WTC11 (cell line): ENCODE measurements at regions not wholly inside any gene's neighbourhood (a gene's known extent, or its start where the extent isn't known, plus 50 kb on each side); places are given as distances from the start of the nearest gene placed in this dataset.

Source experiments
- ATAC-seq: fragments of 200-7000 bp; cut with Tn5 transposase; 2 replicates; pipeline ENCODE4 v1.10.0; 2021; ENCODE audit warnings: mild to moderate bottlenecking, moderate library complexity
- CTCF ChIA-PET: fragments of 300-600 bp; sonication (Branson Sonifier 250); formaldehyde crosslinking; loops from one replicate; lab custom pipeline; 2021; ENCODE audit warnings: antibody characterized with exemption; lab: Charles Lee
- POLR2A ChIA-PET: fragments of 350-600 bp; sonication (Branson Sonifier 250); formaldehyde crosslinking; loops from one replicate; lab custom pipeline; 2021; ENCODE audit warnings: antibody characterized with exemption; lab: Charles Lee
- DNase-seq: peaks from one replicate; pipeline ENCODE4 v3.0.0; 2021; ENCODE audit warnings: low spot score
- H3K27ac Mint-ChIP-seq: 2 replicates; pipeline ENCODE4 v1.8.0; 2021; ENCODE audit warnings: mixed read lengths
- H3K27me3 Mint-ChIP-seq: 2 replicates; pipeline ENCODE4 v1.8.0; 2021; ENCODE audit warnings: low read depth, mild to moderate bottlenecking, moderate library complexity, mixed read lengths
- H3K36me3 Mint-ChIP-seq: 2 replicates; pipeline ENCODE4 v1.8.0; 2021; ENCODE audit warnings: mixed read lengths
- H3K4me1 Mint-ChIP-seq: 2 replicates; pipeline ENCODE4 v1.8.0; 2022; ENCODE audit warnings: mixed read lengths
- H3K4me3 Mint-ChIP-seq: 2 replicates; pipeline ENCODE4 v1.8.0; 2021; ENCODE audit warnings: mild to moderate bottlenecking, moderate library complexity, mixed read lengths
- H3K9me3 Mint-ChIP-seq: 2 replicates; pipeline ENCODE4 v1.8.0; 2021; ENCODE audit warnings: mixed read lengths
- CREB1 ChIP-seq: sonication (generic); formaldehyde crosslinking; IDR thresholded peaks from 2 replicates; pipeline ENCODE4 v1.8.0; 2023; ENCODE audit warnings: mild to moderate bottlenecking, missing genetic modification reagents
- GRHL2 ChIP-seq: fragments of 250-450 bp; sonication (Bioruptor Pico); IDR thresholded peaks from 2 replicates; pipeline ENCODE4 v1.8.0; 2022; ENCODE audit warnings: mild to moderate bottlenecking, moderate library complexity; ENCODE audit not compliant: insufficient replicate concordance, severe bottlenecking
- IRF1 ChIP-seq: sonication (generic); formaldehyde crosslinking; IDR thresholded peaks from 2 replicates; pipeline ENCODE4 v1.8.0; 2023; ENCODE audit warnings: missing genetic modification reagents
- JAZF1 ChIP-seq: fragments of 250-450 bp; sonication (Bioruptor Pico); IDR thresholded peaks from 2 replicates; pipeline ENCODE4 v1.9.0; 2021; ENCODE audit warnings: moderate library complexity, mild to moderate bottlenecking, inconsistent platforms
- MXD4 ChIP-seq: fragments of 250-450 bp; sonication (Bioruptor Pico); IDR thresholded peaks from 2 replicates; pipeline ENCODE4 v1.8.0; 2021; ENCODE audit warnings: mild to moderate bottlenecking, moderate library complexity, borderline replicate concordance
- NFE2L1 ChIP-seq: sonication (generic); formaldehyde crosslinking; IDR thresholded peaks from 2 replicates; pipeline ENCODE4 v1.8.1; 2023; ENCODE audit warnings: missing genetic modification reagents
- NR2C2 ChIP-seq: sonication (generic); formaldehyde crosslinking; IDR thresholded peaks from 2 replicates; pipeline ENCODE4 v1.8.0; 2022; ENCODE audit warnings: mild to moderate bottlenecking, missing genetic modification reagents
- ZNF138 ChIP-seq: sonication (generic); formaldehyde crosslinking; conservative IDR thresholded peaks from 2 replicates; pipeline ENCODE4 v1.8.1; 2022; ENCODE audit warnings: mild to moderate bottlenecking, moderate library complexity, missing genetic modification reagents
- ZNF219 ChIP-seq: sonication (generic); formaldehyde crosslinking; IDR thresholded peaks from 2 replicates; pipeline ENCODE4 v1.8.0; 2023; ENCODE audit warnings: missing genetic modification reagents, mild to moderate bottlenecking, borderline replicate concordance
- ZNF512 ChIP-seq: sonication (generic); formaldehyde crosslinking; IDR thresholded peaks from 2 replicates; pipeline ENCODE4 v1.8.1; 2022; ENCODE audit warnings: missing genetic modification reagents, borderline replicate concordance
- TF ChIP-seq, protein P1 (sequence below): sonication (generic); formaldehyde crosslinking; IDR thresholded peaks from 2 replicates; pipeline ENCODE4 v1.8.1; 2022; ENCODE audit warnings: low read depth, mild to moderate bottlenecking, moderate library complexity, missing genetic modification reagents, borderline replicate concordance
- TF ChIP-seq, protein P2 (sequence below): fragments of 250-450 bp; sonication (Bioruptor Pico); IDR thresholded peaks from 2 replicates; pipeline ENCODE4 v2.1.2; 2022; ENCODE audit warnings: mild to moderate bottlenecking, moderate library complexity
- TF ChIP-seq, protein P3 (sequence below): sonication (generic); formaldehyde crosslinking; IDR thresholded peaks from 2 replicates; pipeline ENCODE4 v1.8.1; 2023; ENCODE audit warnings: mild to moderate bottlenecking, missing genetic modification reagents
- TF ChIP-seq, protein P4 (sequence below): sonication (generic); formaldehyde crosslinking; IDR thresholded peaks from 2 replicates; pipeline ENCODE4 v1.8.0; 2022; ENCODE audit warnings: mild to moderate bottlenecking, missing genetic modification reagents
- TF ChIP-seq, protein P5 (sequence below): sonication (generic); formaldehyde crosslinking; IDR thresholded peaks from 2 replicates; pipeline ENCODE4 v1.8.1; 2022; ENCODE audit warnings: mild to moderate bottlenecking, missing genetic modification reagents, moderate library complexity, borderline replicate concordance
- TF ChIP-seq, protein P6 (sequence below): fragments of 200-600 bp; IDR thresholded peaks from 2 replicates; pipeline ENCODE4 v1.8.0; 2022; ENCODE audit warnings: antibody characterized with exemption
- TF ChIP-seq, protein P7 (sequence below): sonication (generic); formaldehyde crosslinking; IDR thresholded peaks from 2 replicates; pipeline ENCODE4 v1.8.1; 2022; ENCODE audit warnings: mild to moderate bottlenecking, moderate library complexity, missing genetic modification reagents

DNA sequence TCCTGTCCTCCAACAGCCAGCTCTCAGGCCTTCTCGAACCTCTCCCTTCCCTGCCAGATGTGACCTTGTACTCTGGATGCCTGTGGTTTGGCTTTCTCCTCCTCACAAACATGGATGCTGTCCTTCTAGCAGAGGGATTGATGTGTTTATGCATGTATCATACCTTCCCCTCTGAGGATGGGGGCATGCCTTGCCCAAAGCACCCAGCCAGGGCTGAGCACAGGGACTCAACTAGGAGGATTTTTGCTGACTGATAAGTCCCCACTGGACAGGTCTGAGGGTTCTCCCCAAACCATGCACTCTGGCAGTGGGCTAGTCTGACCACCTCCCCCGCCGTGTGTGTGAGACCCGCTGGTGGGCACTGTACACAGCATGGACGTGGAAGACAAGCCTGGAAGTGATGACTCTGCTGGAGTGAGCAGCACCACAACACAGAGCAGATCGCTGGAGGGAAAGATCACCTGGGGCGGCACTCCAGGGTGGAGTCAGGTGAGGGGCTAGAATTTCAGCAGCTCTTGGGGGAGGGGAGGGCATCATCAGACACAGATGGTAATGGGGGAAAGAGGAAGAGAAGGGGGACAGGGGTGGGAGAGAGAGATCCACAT is 360.3 kb upstream of the ZNF507 start:
- no peak for TF ChIP-seq NR2C2 (CRISPR knock-in tag)
- no peak for TF ChIP-seq ZNF219
- TF ChIP-seq, protein P1, sequence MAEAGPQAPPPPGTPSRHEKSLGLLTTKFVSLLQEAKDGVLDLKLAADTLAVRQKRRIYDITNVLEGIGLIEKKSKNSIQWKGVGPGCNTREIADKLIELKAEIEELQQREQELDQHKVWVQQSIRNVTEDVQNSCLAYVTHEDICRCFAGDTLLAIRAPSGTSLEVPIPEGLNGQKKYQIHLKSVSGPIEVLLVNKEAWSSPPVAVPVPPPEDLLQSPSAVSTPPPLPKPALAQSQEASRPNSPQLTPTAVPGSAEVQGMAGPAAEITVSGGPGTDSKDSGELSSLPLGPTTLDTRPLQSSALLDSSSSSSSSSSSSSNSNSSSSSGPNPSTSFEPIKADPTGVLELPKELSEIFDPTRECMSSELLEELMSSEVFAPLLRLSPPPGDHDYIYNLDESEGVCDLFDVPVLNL, result no peak
- no peak for TF ChIP-seq GRHL2
- TF ChIP-seq, protein P2, sequence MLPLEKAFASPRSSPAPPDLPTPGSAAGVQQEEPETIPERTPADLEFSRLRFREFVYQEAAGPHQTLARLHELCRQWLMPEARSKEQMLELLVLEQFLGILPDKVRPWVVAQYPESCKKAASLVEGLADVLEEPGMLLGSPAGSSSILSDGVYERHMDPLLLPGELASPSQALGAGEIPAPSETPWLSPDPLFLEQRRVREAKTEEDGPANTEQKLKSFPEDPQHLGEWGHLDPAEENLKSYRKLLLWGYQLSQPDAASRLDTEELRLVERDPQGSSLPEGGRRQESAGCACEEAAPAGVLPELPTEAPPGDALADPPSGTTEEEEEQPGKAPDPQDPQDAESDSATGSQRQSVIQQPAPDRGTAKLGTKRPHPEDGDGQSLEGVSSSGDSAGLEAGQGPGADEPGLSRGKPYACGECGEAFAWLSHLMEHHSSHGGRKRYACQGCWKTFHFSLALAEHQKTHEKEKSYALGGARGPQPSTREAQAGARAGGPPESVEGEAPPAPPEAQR (CRISPR knock-in tag), result no peak
- no peak for TF ChIP-seq JAZF1 (CRISPR knock-in tag)
- no peak for TF ChIP-seq ZNF138 (CRISPR knock-in tag)
- TF ChIP-seq, protein P3, sequence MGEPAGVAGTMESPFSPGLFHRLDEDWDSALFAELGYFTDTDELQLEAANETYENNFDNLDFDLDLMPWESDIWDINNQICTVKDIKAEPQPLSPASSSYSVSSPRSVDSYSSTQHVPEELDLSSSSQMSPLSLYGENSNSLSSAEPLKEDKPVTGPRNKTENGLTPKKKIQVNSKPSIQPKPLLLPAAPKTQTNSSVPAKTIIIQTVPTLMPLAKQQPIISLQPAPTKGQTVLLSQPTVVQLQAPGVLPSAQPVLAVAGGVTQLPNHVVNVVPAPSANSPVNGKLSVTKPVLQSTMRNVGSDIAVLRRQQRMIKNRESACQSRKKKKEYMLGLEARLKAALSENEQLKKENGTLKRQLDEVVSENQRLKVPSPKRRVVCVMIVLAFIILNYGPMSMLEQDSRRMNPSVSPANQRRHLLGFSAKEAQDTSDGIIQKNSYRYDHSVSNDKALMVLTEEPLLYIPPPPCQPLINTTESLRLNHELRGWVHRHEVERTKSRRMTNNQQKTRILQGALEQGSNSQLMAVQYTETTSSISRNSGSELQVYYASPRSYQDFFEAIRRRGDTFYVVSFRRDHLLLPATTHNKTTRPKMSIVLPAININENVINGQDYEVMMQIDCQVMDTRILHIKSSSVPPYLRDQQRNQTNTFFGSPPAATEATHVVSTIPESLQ (CRISPR knock-in tag), result no peak
- TF ChIP-seq, protein P4, sequence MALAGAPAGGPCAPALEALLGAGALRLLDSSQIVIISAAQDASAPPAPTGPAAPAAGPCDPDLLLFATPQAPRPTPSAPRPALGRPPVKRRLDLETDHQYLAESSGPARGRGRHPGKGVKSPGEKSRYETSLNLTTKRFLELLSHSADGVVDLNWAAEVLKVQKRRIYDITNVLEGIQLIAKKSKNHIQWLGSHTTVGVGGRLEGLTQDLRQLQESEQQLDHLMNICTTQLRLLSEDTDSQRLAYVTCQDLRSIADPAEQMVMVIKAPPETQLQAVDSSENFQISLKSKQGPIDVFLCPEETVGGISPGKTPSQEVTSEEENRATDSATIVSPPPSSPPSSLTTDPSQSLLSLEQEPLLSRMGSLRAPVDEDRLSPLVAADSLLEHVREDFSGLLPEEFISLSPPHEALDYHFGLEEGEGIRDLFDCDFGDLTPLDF (CRISPR knock-in tag), result no peak
- TF ChIP-seq CREB1 (CRISPR knock-in tag), result no peak
- TF ChIP-seq ZNF512 (CRISPR knock-in tag), result no peak
- TF ChIP-seq, protein P5, sequence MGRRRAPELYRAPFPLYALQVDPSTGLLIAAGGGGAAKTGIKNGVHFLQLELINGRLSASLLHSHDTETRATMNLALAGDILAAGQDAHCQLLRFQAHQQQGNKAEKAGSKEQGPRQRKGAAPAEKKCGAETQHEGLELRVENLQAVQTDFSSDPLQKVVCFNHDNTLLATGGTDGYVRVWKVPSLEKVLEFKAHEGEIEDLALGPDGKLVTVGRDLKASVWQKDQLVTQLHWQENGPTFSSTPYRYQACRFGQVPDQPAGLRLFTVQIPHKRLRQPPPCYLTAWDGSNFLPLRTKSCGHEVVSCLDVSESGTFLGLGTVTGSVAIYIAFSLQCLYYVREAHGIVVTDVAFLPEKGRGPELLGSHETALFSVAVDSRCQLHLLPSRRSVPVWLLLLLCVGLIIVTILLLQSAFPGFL (CRISPR knock-in tag), result no peak
- TF ChIP-seq, protein P6, sequence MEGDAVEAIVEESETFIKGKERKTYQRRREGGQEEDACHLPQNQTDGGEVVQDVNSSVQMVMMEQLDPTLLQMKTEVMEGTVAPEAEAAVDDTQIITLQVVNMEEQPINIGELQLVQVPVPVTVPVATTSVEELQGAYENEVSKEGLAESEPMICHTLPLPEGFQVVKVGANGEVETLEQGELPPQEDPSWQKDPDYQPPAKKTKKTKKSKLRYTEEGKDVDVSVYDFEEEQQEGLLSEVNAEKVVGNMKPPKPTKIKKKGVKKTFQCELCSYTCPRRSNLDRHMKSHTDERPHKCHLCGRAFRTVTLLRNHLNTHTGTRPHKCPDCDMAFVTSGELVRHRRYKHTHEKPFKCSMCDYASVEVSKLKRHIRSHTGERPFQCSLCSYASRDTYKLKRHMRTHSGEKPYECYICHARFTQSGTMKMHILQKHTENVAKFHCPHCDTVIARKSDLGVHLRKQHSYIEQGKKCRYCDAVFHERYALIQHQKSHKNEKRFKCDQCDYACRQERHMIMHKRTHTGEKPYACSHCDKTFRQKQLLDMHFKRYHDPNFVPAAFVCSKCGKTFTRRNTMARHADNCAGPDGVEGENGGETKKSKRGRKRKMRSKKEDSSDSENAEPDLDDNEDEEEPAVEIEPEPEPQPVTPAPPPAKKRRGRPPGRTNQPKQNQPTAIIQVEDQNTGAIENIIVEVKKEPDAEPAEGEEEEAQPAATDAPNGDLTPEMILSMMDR, result no peak
- TF ChIP-seq NFE2L1 (CRISPR knock-in tag), result no peak
- TF ChIP-seq, protein P7, sequence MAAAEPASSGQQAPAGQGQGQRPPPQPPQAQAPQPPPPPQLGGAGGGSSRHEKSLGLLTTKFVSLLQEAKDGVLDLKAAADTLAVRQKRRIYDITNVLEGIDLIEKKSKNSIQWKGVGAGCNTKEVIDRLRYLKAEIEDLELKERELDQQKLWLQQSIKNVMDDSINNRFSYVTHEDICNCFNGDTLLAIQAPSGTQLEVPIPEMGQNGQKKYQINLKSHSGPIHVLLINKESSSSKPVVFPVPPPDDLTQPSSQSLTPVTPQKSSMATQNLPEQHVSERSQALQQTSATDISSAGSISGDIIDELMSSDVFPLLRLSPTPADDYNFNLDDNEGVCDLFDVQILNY (CRISPR knock-in tag), result no peak
- TF ChIP-seq MXD4 (CRISPR knock-in tag), result no peak
- no peak for TF ChIP-seq IRF1 (CRISPR knock-in tag)
- ChIA-PET POLR2A (no interaction called here), CTCF (no interaction called here)
- H3K4me1 Mint-ChIP-seq, result peaks cover 9% of the 10 kb centered on the region
- peaks cover 2% of the 10 kb centered on the region for H3K27me3 Mint-ChIP-seq
- DNase-seq (no peak), ATAC-seq (no peak)
- H3K9me3 Mint-ChIP-seq, result peaks cover 30% of the 10 kb centered on the region
- H3K27ac Mint-ChIP-seq, result no peak overlapping the region
- no peaks in the 10 kb centered on the region; the same call in 1 of the 2 replicates for H3K36me3 Mint-ChIP-seq
- no peak overlapping the region for H3K4me3 Mint-ChIP-seq
